HFFc6 (cell line): ENCODE measurements at regions not wholly inside any gene's neighbourhood (a gene's known extent, or its start where the extent isn't known, plus 50 kb on each side); places are given as distances from the start of the nearest gene placed in this dataset.

ENCODE experiments used
- DNase-seq: peaks from one replicate; pipeline ENCODE4 v3.0.0-alpha.2; 2018
- H3K27ac Mint-ChIP-seq: 2 replicates; pipeline ENCODE4 v1.8.0; 2020; ENCODE audit warnings: mild to moderate bottlenecking, mixed read lengths
- H3K27me3 Mint-ChIP-seq: 2 replicates; pipeline ENCODE4 v1.8.0; 2021; ENCODE audit warnings: mild to moderate bottlenecking, moderate library complexity, mixed read lengths; ENCODE audit not compliant: insufficient read depth
- H3K36me3 Mint-ChIP-seq: 2 replicates; pipeline ENCODE4 v1.8.0; 2021; ENCODE audit warnings: low read depth, mixed read lengths
- H3K4me1 Mint-ChIP-seq: 2 replicates; pipeline ENCODE4 v1.8.0; 2020; ENCODE audit warnings: low read depth, mixed read lengths
- H3K4me3 Mint-ChIP-seq: 2 replicates; pipeline ENCODE4 v1.8.0; 2020; ENCODE audit warnings: mild to moderate bottlenecking, moderate library complexity, mixed read lengths
- H3K9me3 Mint-ChIP-seq: 2 replicates; pipeline ENCODE4 v1.8.0; 2020; ENCODE audit warnings: mild to moderate bottlenecking, mixed read lengths
- TF ChIP-seq, protein P1 (sequence below): fragments of 200-600 bp; sonication (generic); IDR thresholded peaks from 2 replicates; pipeline ENCODE4 v1.5.0; 2021; ENCODE audit warnings: antibody characterized with exemption, mild to moderate bottlenecking

DNA sequence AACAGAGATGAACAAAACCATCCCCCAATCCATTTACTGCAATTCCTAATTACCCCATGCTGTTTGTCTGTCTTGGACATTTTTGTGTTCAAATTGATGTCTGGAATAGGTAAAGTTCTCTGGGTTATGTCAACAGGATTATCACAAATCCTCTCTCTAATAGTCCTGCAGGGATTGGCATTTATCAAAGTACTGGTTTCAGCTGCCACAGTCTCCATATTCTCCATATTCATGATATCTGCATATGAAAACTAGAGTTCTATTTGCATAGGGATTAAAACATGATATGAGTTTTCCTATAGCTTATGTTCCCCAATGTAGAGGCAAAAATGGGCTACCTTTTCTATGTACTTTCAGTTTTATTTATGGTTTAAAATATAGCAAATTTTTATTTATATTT, 355.8 kb downstream of the ADRA2A start:
- H3K4me3 Mint-ChIP-seq = no peak overlapping the region
- peaks cover 20% of the 10 kb centered on the region for H3K9me3 Mint-ChIP-seq
- TF ChIP-seq, protein P1, sequence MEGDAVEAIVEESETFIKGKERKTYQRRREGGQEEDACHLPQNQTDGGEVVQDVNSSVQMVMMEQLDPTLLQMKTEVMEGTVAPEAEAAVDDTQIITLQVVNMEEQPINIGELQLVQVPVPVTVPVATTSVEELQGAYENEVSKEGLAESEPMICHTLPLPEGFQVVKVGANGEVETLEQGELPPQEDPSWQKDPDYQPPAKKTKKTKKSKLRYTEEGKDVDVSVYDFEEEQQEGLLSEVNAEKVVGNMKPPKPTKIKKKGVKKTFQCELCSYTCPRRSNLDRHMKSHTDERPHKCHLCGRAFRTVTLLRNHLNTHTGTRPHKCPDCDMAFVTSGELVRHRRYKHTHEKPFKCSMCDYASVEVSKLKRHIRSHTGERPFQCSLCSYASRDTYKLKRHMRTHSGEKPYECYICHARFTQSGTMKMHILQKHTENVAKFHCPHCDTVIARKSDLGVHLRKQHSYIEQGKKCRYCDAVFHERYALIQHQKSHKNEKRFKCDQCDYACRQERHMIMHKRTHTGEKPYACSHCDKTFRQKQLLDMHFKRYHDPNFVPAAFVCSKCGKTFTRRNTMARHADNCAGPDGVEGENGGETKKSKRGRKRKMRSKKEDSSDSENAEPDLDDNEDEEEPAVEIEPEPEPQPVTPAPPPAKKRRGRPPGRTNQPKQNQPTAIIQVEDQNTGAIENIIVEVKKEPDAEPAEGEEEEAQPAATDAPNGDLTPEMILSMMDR = no peak
- H3K4me1 Mint-ChIP-seq = no peaks in the 10 kb centered on the region
- 0 out of 2 replicates have a peak, but pooled peaks cover 2% of the 10 kb centered on the region for H3K27me3 Mint-ChIP-seq
- no peaks in the 10 kb centered on the region for H3K36me3 Mint-ChIP-seq
- no peak overlapping the region for H3K27ac Mint-ChIP-seq
- DNase-seq = no peak

DNA sequence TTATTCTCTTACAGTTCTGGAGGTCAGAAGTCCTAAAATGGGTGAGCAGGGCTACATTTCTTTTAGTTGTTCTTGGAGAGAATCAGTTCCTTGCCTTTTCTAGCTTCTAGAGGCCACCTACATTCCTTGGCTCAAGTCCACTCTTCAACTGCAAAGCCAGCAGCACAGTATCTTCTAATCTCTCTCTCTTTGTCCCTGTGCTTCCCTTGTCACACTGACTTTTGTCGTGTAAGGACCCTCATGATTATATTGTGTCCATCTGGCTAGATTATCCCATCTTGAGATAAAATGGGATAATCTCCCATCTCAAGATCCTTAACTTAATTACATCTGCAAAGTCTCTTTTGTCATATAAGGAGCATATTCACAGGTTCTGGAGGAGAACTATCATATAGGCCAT, 359.0 kb downstream of the ADRA2A start:
- peaks cover 25% of the 10 kb centered on the region for H3K9me3 Mint-ChIP-seq
- no peak overlapping the region for H3K27ac Mint-ChIP-seq
- H3K36me3 Mint-ChIP-seq = no peaks in the 10 kb centered on the region
- no peak for DNase-seq
- H3K27me3 Mint-ChIP-seq = 0 out of 2 replicates have a peak, but pooled peaks cover 2% of the 10 kb centered on the region
- no peaks in the 10 kb centered on the region for H3K4me1 Mint-ChIP-seq
- H3K4me3 Mint-ChIP-seq = no peak overlapping the region
- TF ChIP-seq, protein P1 = no peak

DNA sequence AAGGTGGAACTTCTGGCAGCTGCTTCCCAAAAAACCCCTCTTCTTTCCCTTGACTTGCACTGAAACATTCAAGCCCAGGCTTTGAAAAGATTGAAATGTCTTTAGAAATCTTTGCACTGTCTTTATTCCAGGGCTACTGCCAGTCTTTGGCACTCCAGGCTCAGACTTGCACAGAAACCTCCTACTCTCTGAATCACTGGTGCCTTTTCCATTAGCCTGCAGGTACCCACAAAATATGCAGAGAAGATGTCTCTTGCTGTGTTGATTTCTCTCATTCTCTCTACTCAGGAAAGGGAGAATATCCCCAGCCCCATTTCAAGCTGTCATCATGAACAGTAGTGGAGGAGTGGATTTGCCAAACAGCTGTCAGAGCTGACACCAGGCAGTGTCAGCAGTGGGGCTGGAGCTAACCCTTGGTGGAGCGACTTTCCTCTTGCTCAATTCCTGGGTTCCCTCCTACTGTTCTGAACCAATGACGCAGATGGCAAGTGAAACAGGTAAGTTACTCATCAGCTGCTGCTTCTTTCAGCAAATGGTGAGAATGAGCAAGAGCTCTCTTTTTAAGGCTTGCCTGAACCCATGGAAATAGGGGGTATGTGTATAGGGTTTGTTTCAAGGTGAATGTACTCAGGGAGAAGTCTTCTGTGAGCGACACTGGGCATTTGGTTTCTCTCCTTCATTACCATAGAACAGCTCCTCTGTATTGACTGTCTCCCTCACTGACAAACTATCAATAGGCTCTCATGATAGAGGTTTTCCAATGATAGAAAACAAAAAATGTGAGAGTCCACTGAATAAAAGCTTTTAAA, 362.4 kb downstream of the ADRA2A start:
- peaks cover 45% of the 10 kb centered on the region for H3K9me3 Mint-ChIP-seq
- H3K27me3 Mint-ChIP-seq = 0 out of 2 replicates have a peak, but pooled peaks cover 1% of the 10 kb centered on the region
- H3K36me3 Mint-ChIP-seq = no peaks in the 10 kb centered on the region; the same call in 1 of the 2 replicates
- TF ChIP-seq, protein P1 = no peak
- no peak for DNase-seq
- no peak overlapping the region for H3K27ac Mint-ChIP-seq
- no peak overlapping the region for H3K4me3 Mint-ChIP-seq
- no peaks in the 10 kb centered on the region for H3K4me1 Mint-ChIP-seq

DNA sequence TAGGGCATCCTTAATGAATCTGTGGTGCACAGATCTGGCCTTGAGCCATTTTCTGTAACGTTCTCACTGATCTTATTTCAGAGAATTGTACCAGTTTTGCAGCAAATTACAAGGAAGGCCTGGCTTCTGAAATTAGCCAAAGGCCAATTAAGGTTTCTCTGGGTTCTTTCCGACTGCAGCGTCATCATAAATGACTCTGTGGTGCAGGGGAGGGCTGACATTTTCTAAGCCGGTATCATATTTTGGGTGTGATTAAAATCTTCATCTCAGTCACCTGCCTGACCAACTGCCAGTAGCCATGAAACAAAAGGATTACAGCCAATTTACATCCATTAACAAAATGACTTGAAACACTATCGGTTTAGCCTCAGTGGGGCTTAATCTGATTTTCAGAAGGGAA, 363.7 kb downstream of the ADRA2A start:
- Mint-ChIP-seq H3K9me3 (peaks cover 50% of the 10 kb centered on the region), H3K36me3 (no peaks in the 10 kb centered on the region; the same call in 1 of the 2 replicates), H3K27ac (no peak overlapping the region), H3K4me1 (no peaks in the 10 kb centered on the region), H3K4me3 (no peak overlapping the region), H3K27me3 (no peaks in the 10 kb centered on the region)
- no peak for DNase-seq
- TF ChIP-seq, protein P1 = no peak

DNA sequence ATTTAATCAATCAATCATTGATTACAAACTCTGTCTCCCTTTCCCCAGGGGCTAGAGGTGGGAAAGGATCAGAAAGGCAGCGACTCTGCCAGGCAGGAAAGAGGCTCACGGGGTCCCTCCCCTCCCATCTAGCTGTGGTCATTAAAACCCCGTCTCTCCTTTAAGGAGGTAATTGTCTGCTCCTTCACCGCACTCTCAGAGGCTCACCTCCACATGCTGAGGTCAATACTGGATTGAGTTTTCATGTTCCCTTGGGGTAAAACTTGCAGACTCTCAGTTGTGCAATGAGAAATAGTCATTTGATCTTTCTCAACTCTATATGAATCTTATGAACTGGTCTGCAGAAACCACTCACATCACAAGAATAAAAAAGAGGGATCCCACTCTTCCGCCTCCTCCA, 368.8 kb downstream of the ADRA2A start:
- Mint-ChIP-seq H3K4me1 (no peaks in the 10 kb centered on the region), H3K4me3 (no peak overlapping the region), H3K27me3 (no peaks in the 10 kb centered on the region), H3K36me3 (no peaks in the 10 kb centered on the region; the same call in 1 of the 2 replicates), H3K27ac (no peak overlapping the region), H3K9me3 (peaks cover 47% of the 10 kb centered on the region)
- no peak for DNase-seq
- TF ChIP-seq, protein P1 = no peak
